ENCODE measurements at regions not wholly inside any gene's neighbourhood (a gene's known extent, or its start where the extent isn't known, plus 50 kb on each side); places are given as distances from the start of the nearest gene placed in this dataset.

DNA sequence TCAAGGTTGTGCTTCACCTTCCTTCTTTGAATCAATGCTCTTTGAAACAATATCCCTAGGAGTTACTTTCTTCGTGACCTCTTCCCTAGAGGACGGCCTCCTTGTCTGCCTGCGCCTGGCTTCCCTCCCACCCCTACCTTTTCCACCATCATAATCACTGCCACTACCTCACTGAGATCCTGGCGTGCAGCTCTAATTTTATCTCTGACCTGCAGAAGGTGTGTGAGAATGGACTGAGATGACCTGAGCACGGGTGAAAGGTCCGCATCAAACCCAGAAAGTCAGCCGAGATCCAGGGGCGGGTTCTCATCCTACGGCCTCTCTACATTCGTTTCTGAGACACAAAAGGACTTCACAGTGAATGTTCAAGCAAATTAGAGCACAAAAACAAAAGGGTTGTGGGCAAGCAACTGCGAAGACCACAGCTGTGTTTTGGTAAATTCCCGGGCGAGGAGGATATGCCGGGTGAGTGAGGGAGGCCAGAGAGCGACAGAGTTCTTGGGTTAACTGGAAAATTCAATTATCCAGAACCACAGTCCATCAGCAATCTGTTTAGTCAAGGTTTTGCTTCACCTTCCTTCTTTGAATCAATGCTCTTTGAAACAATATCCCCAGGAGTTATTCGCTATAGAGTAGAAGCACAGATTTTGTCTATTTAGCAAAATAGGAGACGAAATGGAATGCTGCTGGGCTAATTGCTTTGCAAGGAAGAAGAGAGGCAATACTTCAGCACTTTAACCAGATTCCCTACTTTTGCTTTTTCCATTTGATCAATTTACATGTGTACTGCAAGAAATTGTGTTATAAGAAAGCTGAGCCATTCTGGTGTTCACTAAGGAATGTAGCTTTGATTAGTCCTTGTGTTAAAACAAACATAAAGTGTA, 212.6 kb downstream of the ACKR3 start:
- Histone ChIP-seq H3K4me1 (replicated peaks in 1 of 2; ENCODE audit: control insufficient read depth in 2 of 2, insufficient read depth in 2 of 2, low read length in 2 of 2) (no peaks in the 10 kb centered on the region), H2AFZ (ENCODE audit: low read depth, low read length) (no peak overlapping the region), H3K36me3 (ENCODE audit: control insufficient read depth, insufficient read depth, low read length) (no peaks in the 10 kb centered on the region), H3K9me1 (ENCODE audit: control insufficient read depth, insufficient read depth, low read length) (no peaks in the 10 kb centered on the region), H3K4me2 (ENCODE audit: insufficient read depth, low read length) (no peak overlapping the region), H3K79me2 (ENCODE audit: control insufficient read depth, insufficient read depth, low read length) (no peaks in the 10 kb centered on the region), H3K27ac (ENCODE audit: extremely low read depth, low read depth, low read length) (no peak overlapping the region), H3K27me3 (ENCODE audit: control insufficient read depth in 2 of 2, insufficient read depth in 2 of 2, low read length in 2 of 2) (peaks cover 0 to 11% of the 10 kb centered on the region in 2 experiments; a peak in 2 of 5 replicates), H3K9me3 (replicated peaks; ENCODE audit: control insufficient read depth, insufficient read depth, low read depth, low read length) (no peaks in the 10 kb centered on the region), H4K20me1 (replicated peaks; ENCODE audit: control insufficient read depth, insufficient read depth, low read length) (no peaks in the 10 kb centered on the region), H3K4me3 (no peak overlapping the region), H3K9ac (ENCODE audit: insufficient read depth in 1 of 2, low read depth in 2 of 2, low read length in 2 of 2) (no peak overlapping the region)
- DNase-seq (ENCODE audit: extremely low read depth in 1 of 4, low spot score in 3 of 4) = no peak
- CTCF ChIA-PET (ENCODE audit: low intra/inter-chr PET ratio) = no interaction called here
- in situ Hi-C loops (cut with MboI) = no loop called here
- BruUV-seq (replicated peaks) = no TSS peak
- POLR2A ChIA-PET = no interaction called here
- no peak for ATAC-seq
- FAIRE-seq = no peak
- TF ChIP-seq TRIM28 (IDR thresholded peaks at IDR 0.05) (no peak), CBFB (CRISPR knock-in tag; IDR thresholded peaks at IDR 0.05) (no peak), MAFF (IDR thresholded peaks at IDR 0.05; ENCODE audit: low read length) (0 out of 2 replicates have a peak, but pooled peaks have one; percentile 11), MTF1 (CRISPR knock-in tag; IDR thresholded peaks at IDR 0.05; ENCODE audit: borderline replicate concordance) (no peak), FOS (IDR thresholded peaks at IDR 0.05; ENCODE audit: extremely low read depth, insufficient read length) (no peak), SRF (CRISPR knock-in tag; IDR thresholded peaks at IDR 0.05) (no peak), ZZZ3 (IDR thresholded peaks at IDR 0.05) (no peak)
- TF ChIP-seq, protein P1, sequence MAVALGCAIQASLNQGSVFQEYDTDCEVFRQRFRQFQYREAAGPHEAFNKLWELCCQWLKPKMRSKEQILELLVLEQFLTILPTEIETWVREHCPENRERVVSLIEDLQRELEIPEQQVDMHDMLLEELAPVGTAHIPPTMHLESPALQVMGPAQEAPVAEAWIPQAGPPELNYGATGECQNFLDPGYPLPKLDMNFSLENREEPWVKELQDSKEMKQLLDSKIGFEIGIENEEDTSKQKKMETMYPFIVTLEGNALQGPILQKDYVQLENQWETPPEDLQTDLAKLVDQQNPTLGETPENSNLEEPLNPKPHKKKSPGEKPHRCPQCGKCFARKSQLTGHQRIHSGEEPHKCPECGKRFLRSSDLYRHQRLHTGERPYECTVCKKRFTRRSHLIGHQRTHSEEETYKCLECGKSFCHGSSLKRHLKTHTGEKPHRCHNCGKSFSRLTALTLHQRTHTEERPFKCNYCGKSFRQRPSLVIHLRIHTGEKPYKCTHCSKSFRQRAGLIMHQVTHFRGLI (CRISPR knock-in tag; IDR thresholded peaks at IDR 0.05) = no peak
- 0% methylated on average over 16 of the region's 17 CpGs for WGBS (ENCODE audit: insufficient coverage, low coverage, missing lambda C conversion rate)
- intact Hi-C loops (cut with micrococcal nuclease) = no loop called here

Data from K562 (cell line).